Medulla oblongata (tissue), 1 donor: ENCODE measurements at regions not wholly inside any gene's neighbourhood (a gene's known extent, or its start where the extent isn't known, plus 50 kb on each side); places are given as distances from the start of the nearest gene placed in this dataset.
A peak's percentile ranks its signal among the peaks of the same experiment; 100 is the strongest.

ENCODE experiments used
- DNase-seq: peaks from one replicate; pipeline ENCODE4 v3.0.0-alpha.2; 2015; ENCODE audit errors: extremely low spot score

- DNase-seq, result no peak
Measured at GRCh38 chr12:30828686-30829085, 73.9 kb upstream of the CAPRIN2 start.

GRCh38 chr12:30827101-30828066, 72.6 kb upstream of the CAPRIN2 start:
- DNase-seq, result no peak

- no peak for DNase-seq
Measured at GRCh38 chr12:30826276-30826675, 71.5 kb upstream of the CAPRIN2 start.

GRCh38 chr12:30825341-30825740, 70.6 kb upstream of the CAPRIN2 start:
- no peak for DNase-seq

- no peak for DNase-seq
Measured at GRCh38 chr12:30824311-30824710, 69.6 kb upstream of the CAPRIN2 start.

GRCh38 chr12:30823764-30824163, 69.0 kb upstream of the CAPRIN2 start:
- DNase-seq, result no peak

- peak; percentile 5 for DNase-seq
Measured at GRCh38 chr12:30823156-30823699, 68.5 kb upstream of the CAPRIN2 start.

- DNase-seq, result peak; percentile 82
Measured at GRCh38 chr12:30822385-30823155, 67.8 kb upstream of the CAPRIN2 start.

GRCh38 chr12:30820406-30820946, 65.7 kb upstream of the CAPRIN2 start:
- no peak for DNase-seq

GRCh38 chr12:30818562-30818961, 63.8 kb upstream of the CAPRIN2 start:
- DNase-seq, result no peak

- no peak for DNase-seq
Measured at GRCh38 chr12:30816742-30817465, 62.2 kb upstream of the CAPRIN2 start.

- DNase-seq, result no peak
Measured at GRCh38 chr12:30814295-30814655, 59.5 kb upstream of the CAPRIN2 start.

GRCh38 chr12:30813525-30814294, 59.0 kb upstream of the CAPRIN2 start:
- DNase-seq, result no peak

- no peak for DNase-seq
Measured at GRCh38 chr12:30811966-30812365, 57.2 kb upstream of the CAPRIN2 start.

GRCh38 chr12:30810918-30811317, 56.2 kb upstream of the CAPRIN2 start:
- DNase-seq, result no peak

- no peak for DNase-seq
Measured at GRCh38 chr12:30807695-30808034, 52.9 kb upstream of the CAPRIN2 start.

- peak; percentile 62 for DNase-seq
Measured at GRCh38 chr12:30806989-30807694, 52.4 kb upstream of the CAPRIN2 start.

- no peak for DNase-seq
Measured at GRCh38 chr12:30805959-30806358, 51.2 kb upstream of the CAPRIN2 start.
